WTC11 (cell line): ENCODE measurements at regions not wholly inside any gene's neighbourhood (a gene's known extent, or its start where the extent isn't known, plus 50 kb on each side); places are given as distances from the start of the nearest gene placed in this dataset.

Experiments
- ATAC-seq: fragments of 200-7000 bp; cut with Tn5 transposase; 2 replicates; pipeline ENCODE4 v1.10.0; 2021; ENCODE audit warnings: mild to moderate bottlenecking, moderate library complexity
- CTCF ChIA-PET: fragments of 300-600 bp; sonication (Branson Sonifier 250); formaldehyde crosslinking; loops from one replicate; lab custom pipeline; 2021; ENCODE audit warnings: antibody characterized with exemption; lab: Charles Lee
- POLR2A ChIA-PET: fragments of 350-600 bp; sonication (Branson Sonifier 250); formaldehyde crosslinking; loops from one replicate; lab custom pipeline; 2021; ENCODE audit warnings: antibody characterized with exemption; lab: Charles Lee
- DNase-seq: peaks from one replicate; pipeline ENCODE4 v3.0.0; 2021; ENCODE audit warnings: low spot score
- H3K27ac Mint-ChIP-seq: 2 replicates; pipeline ENCODE4 v1.8.0; 2021; ENCODE audit warnings: mixed read lengths
- H3K27me3 Mint-ChIP-seq: 2 replicates; pipeline ENCODE4 v1.8.0; 2021; ENCODE audit warnings: low read depth, mild to moderate bottlenecking, moderate library complexity, mixed read lengths
- H3K36me3 Mint-ChIP-seq: 2 replicates; pipeline ENCODE4 v1.8.0; 2021; ENCODE audit warnings: mixed read lengths
- H3K4me1 Mint-ChIP-seq: 2 replicates; pipeline ENCODE4 v1.8.0; 2022; ENCODE audit warnings: mixed read lengths
- H3K4me3 Mint-ChIP-seq: 2 replicates; pipeline ENCODE4 v1.8.0; 2021; ENCODE audit warnings: mild to moderate bottlenecking, moderate library complexity, mixed read lengths
- H3K9me3 Mint-ChIP-seq: 2 replicates; pipeline ENCODE4 v1.8.0; 2021; ENCODE audit warnings: mixed read lengths
- E2F4 ChIP-seq: sonication (generic); formaldehyde crosslinking; IDR thresholded peaks from 2 replicates; pipeline ENCODE4 v1.8.1; 2022; ENCODE audit warnings: low read depth, mild to moderate bottlenecking, moderate library complexity, missing genetic modification reagents, borderline replicate concordance
- E2F5 ChIP-seq: sonication (generic); formaldehyde crosslinking; IDR thresholded peaks from 2 replicates; pipeline ENCODE4 v1.8.1; 2022; ENCODE audit warnings: mild to moderate bottlenecking, moderate library complexity, missing genetic modification reagents
- NFE2L1 ChIP-seq: sonication (generic); formaldehyde crosslinking; IDR thresholded peaks from 2 replicates; pipeline ENCODE4 v1.8.1; 2023; ENCODE audit warnings: missing genetic modification reagents
- NR2C2 ChIP-seq: sonication (generic); formaldehyde crosslinking; IDR thresholded peaks from 2 replicates; pipeline ENCODE4 v1.8.0; 2022; ENCODE audit warnings: mild to moderate bottlenecking, missing genetic modification reagents
- NR3C1 ChIP-seq: sonication (generic); formaldehyde crosslinking; conservative IDR thresholded peaks from 2 replicates; pipeline ENCODE4 v1.8.1; 2023; ENCODE audit warnings: low read depth, mild to moderate bottlenecking, missing genetic modification reagents
- OVOL2 ChIP-seq: fragments of 250-450 bp; sonication (Bioruptor Pico); IDR thresholded peaks from 2 replicates; pipeline ENCODE4 v1.9.0; 2021; ENCODE audit warnings: mild to moderate bottlenecking, borderline replicate concordance
- SP1 ChIP-seq: sonication (generic); formaldehyde crosslinking; conservative IDR thresholded peaks from 2 replicates; pipeline ENCODE4 v1.8.1; 2022; ENCODE audit warnings: missing genetic modification reagents
- TCF7 ChIP-seq: sonication (generic); formaldehyde crosslinking; IDR thresholded peaks from 2 replicates; pipeline ENCODE4 v1.8.0; 2022; ENCODE audit warnings: mild to moderate bottlenecking, low read depth, missing genetic modification reagents, moderate library complexity
- TP53 ChIP-seq: sonication (generic); formaldehyde crosslinking; IDR thresholded peaks from 2 replicates; pipeline ENCODE4 v1.8.1; 2023; ENCODE audit warnings: mild to moderate bottlenecking, missing genetic modification reagents
- ZNF138 ChIP-seq: sonication (generic); formaldehyde crosslinking; conservative IDR thresholded peaks from 2 replicates; pipeline ENCODE4 v1.8.1; 2022; ENCODE audit warnings: mild to moderate bottlenecking, moderate library complexity, missing genetic modification reagents
- ZNF232 ChIP-seq: sonication (generic); formaldehyde crosslinking; IDR thresholded peaks from 2 replicates; pipeline ENCODE4 v1.8.0; 2022; ENCODE audit warnings: mild to moderate bottlenecking, missing genetic modification reagents
- ZNF671 ChIP-seq: fragments of 250-450 bp; sonication (Bioruptor Pico); IDR thresholded peaks from 2 replicates; pipeline ENCODE4 v1.8.0; 2021; ENCODE audit warnings: mild to moderate bottlenecking
- ZSCAN18 ChIP-seq: fragments of 250-450 bp; sonication (Bioruptor Pico); IDR thresholded peaks from 2 replicates; pipeline ENCODE4 v2.1.2; 2022; ENCODE audit warnings: mild to moderate bottlenecking, moderate library complexity
- TF ChIP-seq, protein P1 (sequence below): sonication (generic); formaldehyde crosslinking; IDR thresholded peaks from 2 replicates; pipeline ENCODE4 v1.8.1; 2022; ENCODE audit warnings: missing genetic modification reagents, borderline replicate concordance
- TF ChIP-seq, protein P2 (sequence below): sonication (generic); formaldehyde crosslinking; conservative IDR thresholded peaks from 2 replicates; pipeline ENCODE4 v1.8.1; 2022; ENCODE audit warnings: mild to moderate bottlenecking, missing genetic modification reagents
- TF ChIP-seq, protein P3 (sequence below): sonication (generic); formaldehyde crosslinking; IDR thresholded peaks from 2 replicates; pipeline ENCODE4 v1.8.1; 2023; ENCODE audit warnings: mild to moderate bottlenecking, missing genetic modification reagents
- TF ChIP-seq, protein P4 (sequence below): sonication (generic); formaldehyde crosslinking; conservative IDR thresholded peaks from 2 replicates; pipeline ENCODE4 v1.8.1; 2023; ENCODE audit warnings: mild to moderate bottlenecking, low read depth, missing genetic modification reagents, moderate library complexity
- TF ChIP-seq, protein P5 (sequence below): sonication (generic); formaldehyde crosslinking; IDR thresholded peaks from 2 replicates; pipeline ENCODE4 v1.8.1; 2023; ENCODE audit warnings: mild to moderate bottlenecking, moderate library complexity, missing genetic modification reagents

DNA sequence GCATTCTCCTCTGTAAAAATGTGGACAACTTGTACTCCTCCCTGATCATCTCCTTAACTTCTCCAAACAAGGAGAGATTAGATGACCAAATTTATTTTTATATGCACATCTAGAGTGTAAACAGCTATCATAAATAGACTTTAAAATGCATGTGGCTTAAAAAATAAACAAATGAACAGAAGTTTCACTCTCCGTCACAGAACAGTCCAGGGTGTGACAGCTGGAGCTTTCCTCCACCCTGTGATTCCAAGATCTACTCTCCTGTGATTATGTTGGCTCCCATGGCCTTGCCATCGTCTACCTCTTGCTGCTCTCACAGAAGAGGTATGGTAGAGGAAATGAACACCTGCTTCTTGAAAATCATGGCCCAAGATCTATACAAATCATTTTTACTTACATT is 560.2 kb downstream of the TOX3 start:
- POLR2A ChIA-PET: no interaction called here
- Mint-ChIP-seq H3K27me3 (0 out of 2 replicates have a peak, but pooled peaks cover 2% of the 10 kb centered on the region), H3K27ac (no peak overlapping the region), H3K9me3 (peaks cover 22% of the 10 kb centered on the region), H3K36me3 (no peaks in the 10 kb centered on the region), H3K4me1 (peaks cover 2% of the 10 kb centered on the region; the same call in 1 of the 2 replicates), H3K4me3 (no peak overlapping the region)
- CTCF ChIA-PET: interaction anchor here (1.5 kb wide), 1 partner anchor 168 kb away, joined by 6 read pairs; no protein-coding TSS in a partner anchor
- DNase-seq (no peak), ATAC-seq (no peak)
- TF ChIP-seq NFE2L1 (CRISPR knock-in tag) (no peak), ZNF138 (CRISPR knock-in tag) (no peak), TP53 (no peak), ZNF671 (CRISPR knock-in tag) (no peak), E2F5 (CRISPR knock-in tag) (no peak), ZNF232 (no peak), TCF7 (CRISPR knock-in tag) (no peak), SP1 (CRISPR knock-in tag) (no peak), NR2C2 (CRISPR knock-in tag) (no peak), ZSCAN18 (CRISPR knock-in tag) (no peak), OVOL2 (CRISPR knock-in tag) (no peak), NR3C1 (CRISPR knock-in tag) (no peak), E2F4 (CRISPR knock-in tag) (no peak)
- TF ChIP-seq, protein P1, sequence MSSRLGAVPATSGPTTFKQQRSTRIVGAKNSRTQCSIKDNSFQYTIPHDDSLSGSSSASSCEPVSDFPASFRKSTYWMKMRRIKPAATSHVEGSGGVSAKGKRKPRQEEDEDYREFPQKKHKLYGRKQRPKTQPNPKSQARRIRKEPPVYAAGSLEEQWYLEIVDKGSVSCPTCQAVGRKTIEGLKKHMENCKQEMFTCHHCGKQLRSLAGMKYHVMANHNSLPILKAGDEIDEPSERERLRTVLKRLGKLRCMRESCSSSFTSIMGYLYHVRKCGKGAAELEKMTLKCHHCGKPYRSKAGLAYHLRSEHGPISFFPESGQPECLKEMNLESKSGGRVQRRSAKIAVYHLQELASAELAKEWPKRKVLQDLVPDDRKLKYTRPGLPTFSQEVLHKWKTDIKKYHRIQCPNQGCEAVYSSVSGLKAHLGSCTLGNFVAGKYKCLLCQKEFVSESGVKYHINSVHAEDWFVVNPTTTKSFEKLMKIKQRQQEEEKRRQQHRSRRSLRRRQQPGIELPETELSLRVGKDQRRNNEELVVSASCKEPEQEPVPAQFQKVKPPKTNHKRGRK (CRISPR knock-in tag): no peak
- TF ChIP-seq, protein P2, sequence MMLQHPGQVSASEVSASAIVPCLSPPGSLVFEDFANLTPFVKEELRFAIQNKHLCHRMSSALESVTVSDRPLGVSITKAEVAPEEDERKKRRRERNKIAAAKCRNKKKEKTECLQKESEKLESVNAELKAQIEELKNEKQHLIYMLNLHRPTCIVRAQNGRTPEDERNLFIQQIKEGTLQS: no peak
- TF ChIP-seq, protein P3, sequence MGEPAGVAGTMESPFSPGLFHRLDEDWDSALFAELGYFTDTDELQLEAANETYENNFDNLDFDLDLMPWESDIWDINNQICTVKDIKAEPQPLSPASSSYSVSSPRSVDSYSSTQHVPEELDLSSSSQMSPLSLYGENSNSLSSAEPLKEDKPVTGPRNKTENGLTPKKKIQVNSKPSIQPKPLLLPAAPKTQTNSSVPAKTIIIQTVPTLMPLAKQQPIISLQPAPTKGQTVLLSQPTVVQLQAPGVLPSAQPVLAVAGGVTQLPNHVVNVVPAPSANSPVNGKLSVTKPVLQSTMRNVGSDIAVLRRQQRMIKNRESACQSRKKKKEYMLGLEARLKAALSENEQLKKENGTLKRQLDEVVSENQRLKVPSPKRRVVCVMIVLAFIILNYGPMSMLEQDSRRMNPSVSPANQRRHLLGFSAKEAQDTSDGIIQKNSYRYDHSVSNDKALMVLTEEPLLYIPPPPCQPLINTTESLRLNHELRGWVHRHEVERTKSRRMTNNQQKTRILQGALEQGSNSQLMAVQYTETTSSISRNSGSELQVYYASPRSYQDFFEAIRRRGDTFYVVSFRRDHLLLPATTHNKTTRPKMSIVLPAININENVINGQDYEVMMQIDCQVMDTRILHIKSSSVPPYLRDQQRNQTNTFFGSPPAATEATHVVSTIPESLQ: no peak
- TF ChIP-seq, protein P4, sequence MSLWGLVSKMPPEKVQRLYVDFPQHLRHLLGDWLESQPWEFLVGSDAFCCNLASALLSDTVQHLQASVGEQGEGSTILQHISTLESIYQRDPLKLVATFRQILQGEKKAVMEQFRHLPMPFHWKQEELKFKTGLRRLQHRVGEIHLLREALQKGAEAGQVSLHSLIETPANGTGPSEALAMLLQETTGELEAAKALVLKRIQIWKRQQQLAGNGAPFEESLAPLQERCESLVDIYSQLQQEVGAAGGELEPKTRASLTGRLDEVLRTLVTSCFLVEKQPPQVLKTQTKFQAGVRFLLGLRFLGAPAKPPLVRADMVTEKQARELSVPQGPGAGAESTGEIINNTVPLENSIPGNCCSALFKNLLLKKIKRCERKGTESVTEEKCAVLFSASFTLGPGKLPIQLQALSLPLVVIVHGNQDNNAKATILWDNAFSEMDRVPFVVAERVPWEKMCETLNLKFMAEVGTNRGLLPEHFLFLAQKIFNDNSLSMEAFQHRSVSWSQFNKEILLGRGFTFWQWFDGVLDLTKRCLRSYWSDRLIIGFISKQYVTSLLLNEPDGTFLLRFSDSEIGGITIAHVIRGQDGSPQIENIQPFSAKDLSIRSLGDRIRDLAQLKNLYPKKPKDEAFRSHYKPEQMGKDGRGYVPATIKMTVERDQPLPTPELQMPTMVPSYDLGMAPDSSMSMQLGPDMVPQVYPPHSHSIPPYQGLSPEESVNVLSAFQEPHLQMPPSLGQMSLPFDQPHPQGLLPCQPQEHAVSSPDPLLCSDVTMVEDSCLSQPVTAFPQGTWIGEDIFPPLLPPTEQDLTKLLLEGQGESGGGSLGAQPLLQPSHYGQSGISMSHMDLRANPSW (CRISPR knock-in tag): no peak
- TF ChIP-seq, protein P5, sequence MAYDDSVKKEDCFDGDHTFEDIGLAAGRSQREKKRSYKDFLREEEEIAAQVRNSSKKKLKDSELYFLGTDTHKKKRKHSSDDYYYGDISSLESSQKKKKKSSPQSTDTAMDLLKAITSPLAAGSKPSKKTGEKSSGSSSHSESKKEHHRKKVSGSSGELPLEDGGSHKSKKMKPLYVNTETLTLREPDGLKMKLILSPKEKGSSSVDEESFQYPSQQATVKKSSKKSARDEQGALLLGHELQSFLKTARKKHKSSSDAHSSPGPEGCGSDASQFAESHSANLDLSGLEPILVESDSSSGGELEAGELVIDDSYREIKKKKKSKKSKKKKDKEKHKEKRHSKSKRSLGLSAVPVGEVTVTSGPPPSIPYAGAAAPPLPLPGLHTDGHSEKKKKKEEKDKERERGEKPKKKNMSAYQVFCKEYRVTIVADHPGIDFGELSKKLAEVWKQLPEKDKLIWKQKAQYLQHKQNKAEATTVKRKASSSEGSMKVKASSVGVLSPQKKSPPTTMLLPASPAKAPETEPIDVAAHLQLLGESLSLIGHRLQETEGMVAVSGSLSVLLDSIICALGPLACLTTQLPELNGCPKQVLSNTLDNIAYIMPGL (CRISPR knock-in tag): no peak
